Osteoblast (primary cell): ENCODE measurements at regions not wholly inside any gene's neighbourhood (a gene's known extent, or its start where the extent isn't known, plus 50 kb on each side); places are given as distances from the start of the nearest gene placed in this dataset.
A peak's percentile ranks its signal among the peaks of the same experiment; 100 is the strongest.

Experiments used
- DNase-seq: peaks from one replicate; pipeline ENCODE4 v3.0.0; 2011; ENCODE audit warnings: low spot score, mixed read lengths; ENCODE audit not compliant: insufficient read length; ENCODE audit errors: missing footprints
- H2AFZ ChIP-seq: 2 replicates; pipeline ENCODE4 v1.6.0; 2011; ENCODE audit warnings: mild to moderate bottlenecking, low read length
- H3K27ac ChIP-seq: 2 replicates; pipeline ENCODE4 v1.5.1; 2011; ENCODE audit warnings: mild to moderate bottlenecking, low read depth, low read length, moderate library complexity
- H3K27me3 ChIP-seq: 2 replicates; pipeline ENCODE4 v1.6.0; 2012; ENCODE audit warnings: mild to moderate bottlenecking, control low read depth, inconsistent platforms, low read length, moderate library complexity; ENCODE audit not compliant: insufficient read depth
- H3K36me3 ChIP-seq: 2 replicates; pipeline ENCODE4 v1.5.1; 2011; ENCODE audit warnings: mild to moderate bottlenecking, low read length, control low read depth, moderate library complexity; ENCODE audit not compliant: insufficient read depth
- H3K4me1 ChIP-seq: 2 replicates; pipeline ENCODE4 v1.5.1; 2011; ENCODE audit warnings: mild to moderate bottlenecking, low read length, control low read depth, moderate library complexity; ENCODE audit not compliant: insufficient read depth
- H3K4me2 ChIP-seq: 2 replicates; pipeline ENCODE4 v1.6.0; 2011; ENCODE audit warnings: mild to moderate bottlenecking, low read length; ENCODE audit not compliant: insufficient read depth
- H3K4me3 ChIP-seq: fragments of 200-600 bp; sonication (generic); 3 replicates; pipeline ENCODE4 v1.5.1; 2012; ENCODE audit warnings: mild to moderate bottlenecking, low read length, inconsistent platforms; ENCODE audit not compliant: insufficient read depth
- H3K79me2 ChIP-seq: 2 replicates; pipeline ENCODE4 v1.6.0; 2012; ENCODE audit warnings: mild to moderate bottlenecking, low read length, control low read depth, inconsistent platforms; ENCODE audit not compliant: insufficient read depth
- H3K9me3 ChIP-seq: 2 replicates; pipeline ENCODE4 v1.5.1; 2011; ENCODE audit warnings: low read depth, low read length, control low read depth
- H4K20me1 ChIP-seq: 2 replicates; pipeline ENCODE4 v1.6.0; 2012; ENCODE audit warnings: mild to moderate bottlenecking, low read length, control low read depth; ENCODE audit not compliant: insufficient read depth
- CTCF ChIP-seq: IDR thresholded peaks from 2 replicates; pipeline ENCODE4 v1.5.1; 2011; ENCODE audit warnings: mild to moderate bottlenecking, low read depth, low read length, moderate library complexity; ENCODE audit errors: extremely low read depth

- Histone ChIP-seq H3K9me3 (no peaks in the 10 kb centered on the region), H3K4me3 (no peak overlapping the region), H2AFZ (no peak overlapping the region), H3K27ac (peak overlapping the region; percentile 68), H4K20me1 (no peaks in the 10 kb centered on the region), H3K79me2 (no peaks in the 10 kb centered on the region), H3K4me1 (peaks cover 42% of the 10 kb centered on the region), H3K4me2 (no peak overlapping the region), H3K36me3 (no peaks in the 10 kb centered on the region), H3K27me3 (no peaks in the 10 kb centered on the region)
- no peak for TF ChIP-seq CTCF
- no peak for DNase-seq
Observed at GRCh38 chr4:144578681-144579080, 67.3 kb upstream of the HHIP start.

- H3K9me3 ChIP-seq: no peaks in the 10 kb centered on the region
Observed at GRCh38 chr4:144579411-144580030, 66.4 kb upstream of the HHIP start.

GRCh38 chr4:144580430-144580829, 65.5 kb upstream of the HHIP start:
- TF ChIP-seq CTCF: no peak
- H4K20me1 ChIP-seq: no peaks in the 10 kb centered on the region
- no peaks in the 10 kb centered on the region for H3K36me3 ChIP-seq
- no peak for DNase-seq
- peaks cover 56% of the 10 kb centered on the region for H3K4me1 ChIP-seq
- no peaks in the 10 kb centered on the region for H3K79me2 ChIP-seq
- H2AFZ ChIP-seq: no peak overlapping the region
- no peak overlapping the region for H3K4me2 ChIP-seq
- H3K27me3 ChIP-seq: no peaks in the 10 kb centered on the region
- no peaks in the 10 kb centered on the region for H3K9me3 ChIP-seq
- peak overlapping the region; percentile 52 for H3K27ac ChIP-seq
- H3K4me3 ChIP-seq: no peak overlapping the region

More at GRCh38 chr4:144579411-144580030, 66.4 kb upstream of the HHIP start:
- peak overlapping the region; percentile 68 for H3K27ac ChIP-seq
- DNase-seq: peak; percentile 64
- no peak for TF ChIP-seq CTCF
- H3K27me3 ChIP-seq: no peaks in the 10 kb centered on the region
- no peak overlapping the region for H3K4me3 ChIP-seq
- peak overlapping the region; percentile 17 for H3K4me2 ChIP-seq
- no peaks in the 10 kb centered on the region for H4K20me1 ChIP-seq
- no peaks in the 10 kb centered on the region for H3K36me3 ChIP-seq
- peaks cover 50% of the 10 kb centered on the region for H3K4me1 ChIP-seq
- H2AFZ ChIP-seq: no peak overlapping the region
- H3K79me2 ChIP-seq: no peaks in the 10 kb centered on the region

GRCh38 chr4:144582105-144582850, 63.7 kb upstream of the HHIP start:
- Histone ChIP-seq H3K4me2 (peak overlapping the region; percentile 25), H3K4me3 (no peak overlapping the region), H4K20me1 (no peaks in the 10 kb centered on the region), H3K9me3 (no peaks in the 10 kb centered on the region), H3K36me3 (no peaks in the 10 kb centered on the region), H3K27ac (peak overlapping the region; percentile 48), H3K27me3 (no peaks in the 10 kb centered on the region), H3K4me1 (peaks cover 56% of the 10 kb centered on the region), H2AFZ (no peak overlapping the region), H3K79me2 (no peaks in the 10 kb centered on the region)
- DNase-seq: no peak
- TF ChIP-seq CTCF: no peak
